Activated naive CD4-positive, alpha-beta T cell treated with anti-CD3 and anti-CD28 coated beads for 36 hours (primary cell): ENCODE measurements at regions not wholly inside any gene's neighbourhood (a gene's known extent, or its start where the extent isn't known, plus 50 kb on each side); places are given as distances from the start of the nearest gene placed in this dataset.

ENCODE experiments used
- CTCF ChIA-PET: fragments of 350-600 bp; sonication (Branson Sonifier 250); formaldehyde crosslinking; loops from one replicate; lab custom pipeline; 2021; ENCODE audit warnings: antibody characterized with exemption; lab: Charles Lee
- DNase-seq: peaks from one replicate; pipeline ENCODE4 v3.0.0-alpha.2; 2020
- H3K27ac Mint-ChIP-seq: one replicate; pipeline ENCODE4 v1.8.0; 2021; ENCODE audit warnings: mild to moderate bottlenecking, mixed read lengths
- H3K27me3 Mint-ChIP-seq: one replicate; pipeline ENCODE4 v1.8.0; 2021; ENCODE audit warnings: low read depth, mixed read lengths
- H3K36me3 Mint-ChIP-seq: one replicate; pipeline ENCODE4 v1.8.0; 2021; ENCODE audit warnings: low read depth, mixed read lengths
- H3K4me1 Mint-ChIP-seq: one replicate; pipeline ENCODE4 v1.8.0; 2021; ENCODE audit warnings: low read depth, mixed read lengths
- H3K4me3 Mint-ChIP-seq: one replicate; pipeline ENCODE4 v1.8.0; 2021; ENCODE audit warnings: mild to moderate bottlenecking, moderate library complexity, mixed read lengths
- H3K9me3 Mint-ChIP-seq: one replicate; pipeline ENCODE4 v1.8.0; 2021; ENCODE audit warnings: mixed read lengths
- intact Hi-C: fragments of 100-400 bp; cut with micrococcal nuclease; formaldehyde crosslinking; loops from one replicate; pipeline ENCODE4 v1.15.1; 2023

- H3K4me1 Mint-ChIP-seq = no peaks in the 10 kb centered on the region
- CTCF ChIA-PET = no interaction called here
- H3K4me3 Mint-ChIP-seq = no peak overlapping the region
- intact Hi-C loops = no loop called here
- DNase-seq = no peak
- no peaks in the 10 kb centered on the region for H3K9me3 Mint-ChIP-seq
- H3K27ac Mint-ChIP-seq = no peak overlapping the region
- peaks cover 5% of the 10 kb centered on the region for H3K27me3 Mint-ChIP-seq
- H3K36me3 Mint-ChIP-seq = no peaks in the 10 kb centered on the region
Measured at GRCh38 chr2:217246108-217246507, 386.2 kb upstream of the TNP1 start.

GRCh38 chr2:217244815-217245214 is 385.0 kb upstream of the TNP1 start:
- intact Hi-C loops = no loop called here
- H3K4me3 Mint-ChIP-seq = no peak overlapping the region
- CTCF ChIA-PET = no interaction called here
- peaks cover 5% of the 10 kb centered on the region for H3K27me3 Mint-ChIP-seq
- H3K36me3 Mint-ChIP-seq = no peaks in the 10 kb centered on the region
- no peaks in the 10 kb centered on the region for H3K9me3 Mint-ChIP-seq
- H3K27ac Mint-ChIP-seq = no peak overlapping the region
- no peaks in the 10 kb centered on the region for H3K4me1 Mint-ChIP-seq
- no peak for DNase-seq

- H3K27me3 Mint-ChIP-seq = peaks cover 6% of the 10 kb centered on the region
- no peaks in the 10 kb centered on the region for H3K36me3 Mint-ChIP-seq
- CTCF ChIA-PET = no interaction called here
Measured at GRCh38 chr2:217242947-217243346, 383.1 kb upstream of the TNP1 start.

GRCh38 chr2:217231724-217232123 is 371.9 kb upstream of the TNP1 start:
- H3K27me3 Mint-ChIP-seq = peaks cover 19% of the 10 kb centered on the region
- CTCF ChIA-PET = no interaction called here

More at GRCh38 chr2:217242947-217243346, 383.1 kb upstream of the TNP1 start:
- Mint-ChIP-seq H3K9me3 (no peaks in the 10 kb centered on the region), H3K4me1 (no peaks in the 10 kb centered on the region), H3K4me3 (no peak overlapping the region), H3K27ac (no peak overlapping the region)
- intact Hi-C loops = no loop called here
- no peak for DNase-seq

GRCh38 chr2:217231212-217231611 is 371.3 kb upstream of the TNP1 start:
- Mint-ChIP-seq H3K36me3 (no peaks in the 10 kb centered on the region), H3K27me3 (peaks cover 16% of the 10 kb centered on the region), H3K4me1 (no peaks in the 10 kb centered on the region), H3K9me3 (peaks cover under 1% of the 10 kb centered on the region), H3K27ac (no peak overlapping the region), H3K4me3 (no peak overlapping the region)
- intact Hi-C loops = no loop called here
- no peak for DNase-seq
- CTCF ChIA-PET = no interaction called here

More at GRCh38 chr2:217231724-217232123, 371.9 kb upstream of the TNP1 start:
- Mint-ChIP-seq H3K4me3 (no peak overlapping the region), H3K27ac (no peak overlapping the region), H3K9me3 (peaks cover 6% of the 10 kb centered on the region), H3K4me1 (no peaks in the 10 kb centered on the region), H3K36me3 (no peaks in the 10 kb centered on the region)
- intact Hi-C loops = no loop called here
- no peak for DNase-seq

- intact Hi-C loops = loop anchor here (10.0 kb wide), 1 partner anchor 526 kb away; no protein-coding TSS in a partner anchor
- Mint-ChIP-seq H3K27me3 (peaks cover 10% of the 10 kb centered on the region), H3K36me3 (no peaks in the 10 kb centered on the region), H3K4me1 (peaks cover 8% of the 10 kb centered on the region), H3K4me3 (no peak overlapping the region), H3K27ac (no peak overlapping the region), H3K9me3 (peaks cover under 1% of the 10 kb centered on the region)
- CTCF ChIA-PET = no interaction called here
- DNase-seq = no peak
Measured at GRCh38 chr2:217228732-217229131, 368.9 kb upstream of the TNP1 start.

- CTCF ChIA-PET = no interaction called here
- Mint-ChIP-seq H3K27ac (no peak overlapping the region), H3K27me3 (peaks cover 10% of the 10 kb centered on the region), H3K36me3 (no peaks in the 10 kb centered on the region), H3K4me1 (peaks cover 16% of the 10 kb centered on the region), H3K4me3 (no peak overlapping the region), H3K9me3 (peaks cover 2% of the 10 kb centered on the region)
- intact Hi-C loops = loop anchor here (10.0 kb wide), 1 partner anchor 527 kb away; no protein-coding TSS in a partner anchor
- DNase-seq = no peak
Measured at GRCh38 chr2:217227794-217228193, 367.9 kb upstream of the TNP1 start.

GRCh38 chr2:217225596-217225995 is 365.7 kb upstream of the TNP1 start:
- Mint-ChIP-seq H3K9me3 (peaks cover 2% of the 10 kb centered on the region), H3K27ac (no peak overlapping the region), H3K36me3 (no peaks in the 10 kb centered on the region), H3K4me3 (no peak overlapping the region), H3K4me1 (peaks cover 24% of the 10 kb centered on the region), H3K27me3 (peaks cover 15% of the 10 kb centered on the region)
- intact Hi-C loops = loop anchor here (10.0 kb wide), 1 partner anchor 529 kb away; no protein-coding TSS in a partner anchor
- no peak for DNase-seq
- CTCF ChIA-PET = interaction anchor here (0.6 kb wide), 1 partner anchor 1374 kb away, joined by 3 read pairs; no protein-coding TSS in a partner anchor

GRCh38 chr2:217223222-217223930 is 363.5 kb upstream of the TNP1 start:
- Mint-ChIP-seq H3K4me3 (no peak overlapping the region), H3K4me1 (peaks cover 29% of the 10 kb centered on the region), H3K27ac (peak overlapping the region; percentile 59), H3K9me3 (peaks cover 2% of the 10 kb centered on the region), H3K27me3 (peaks cover 28% of the 10 kb centered on the region), H3K36me3 (no peaks in the 10 kb centered on the region)
- CTCF ChIA-PET = interaction anchor here (0.9 to 1.1 kb wide), 2 partner anchors 159 to 342 kb away, joined by 3 to 5 read pairs; no protein-coding TSS in a partner anchor
- intact Hi-C loops = loop anchor here (1.0 to 10.0 kb wide), 10 partner anchors 116 to 1017 kb away; no protein-coding TSS in a partner anchor
- peak; percentile 78 for DNase-seq

- Mint-ChIP-seq H3K4me3 (peak overlapping the region; percentile 5), H3K27ac (peak overlapping the region; percentile 54), H3K36me3 (no peaks in the 10 kb centered on the region), H3K9me3 (peaks cover 2% of the 10 kb centered on the region), H3K4me1 (peaks cover 29% of the 10 kb centered on the region), H3K27me3 (peaks cover 34% of the 10 kb centered on the region)
- intact Hi-C loops = loop anchor here (2.0 to 10.0 kb wide), 5 partner anchors 115 to 875 kb away; no protein-coding TSS in a partner anchor
- DNase-seq = no peak
- CTCF ChIA-PET = interaction anchor here (0.9 to 1.1 kb wide), 2 partner anchors 158 to 341 kb away, joined by 3 to 5 read pairs; no protein-coding TSS in a partner anchor
Measured at GRCh38 chr2:217222309-217222910, 362.5 kb upstream of the TNP1 start.

GRCh38 chr2:217220228-217221013 is 360.6 kb upstream of the TNP1 start:
- H3K9me3 Mint-ChIP-seq = peaks cover 2% of the 10 kb centered on the region
- H3K27ac Mint-ChIP-seq = no peak overlapping the region
- CTCF ChIA-PET = no interaction called here
- no peaks in the 10 kb centered on the region for H3K36me3 Mint-ChIP-seq
- intact Hi-C loops = loop anchor here (5.0 to 10.0 kb wide), 3 partner anchors 113 to 873 kb away; no protein-coding TSS in a partner anchor
- H3K27me3 Mint-ChIP-seq = peaks cover 38% of the 10 kb centered on the region
- no peak overlapping the region for H3K4me3 Mint-ChIP-seq
- DNase-seq = no peak
- peaks cover 29% of the 10 kb centered on the region for H3K4me1 Mint-ChIP-seq

- intact Hi-C loops = no loop called here
- CTCF ChIA-PET = no interaction called here
- H3K27me3 Mint-ChIP-seq = peaks cover 40% of the 10 kb centered on the region
- H3K27ac Mint-ChIP-seq = no peak overlapping the region
- peaks cover 2% of the 10 kb centered on the region for H3K9me3 Mint-ChIP-seq
- no peaks in the 10 kb centered on the region for H3K36me3 Mint-ChIP-seq
- no peak overlapping the region for H3K4me3 Mint-ChIP-seq
- H3K4me1 Mint-ChIP-seq = peaks cover 25% of the 10 kb centered on the region
- no peak for DNase-seq
Measured at GRCh38 chr2:217219164-217219520, 359.3 kb upstream of the TNP1 start.
